Hematopoietic multipotent progenitor cell treated with erythropoietin and hydrocortisone succinate and interleukin-3 and kit ligand, for 4 days (in vitro differentiated cells): ENCODE measurements at regions not wholly inside any gene's neighbourhood (a gene's known extent, or its start where the extent isn't known, plus 50 kb on each side); places are given as distances from the start of the nearest gene placed in this dataset.
A peak's percentile ranks its signal among the peaks of the same experiment; 100 is the strongest.
"Not testable (repeated sequence)": the region's sequence is repeated elsewhere in the genome, so short reads cannot be mapped to it uniquely, and the experiment has no call there.

Source experiments
- DNase-seq: peaks from one replicate; pipeline ENCODE4 v3.0.0-alpha.2; 2015

- DNase-seq = no peak
Observed at GRCh38 chr2:142562900-142563299, 314.6 kb upstream of the KYNU start.

GRCh38 chr2:142561656-142562055, 315.8 kb upstream of the KYNU start:
- no peak for DNase-seq

DNA sequence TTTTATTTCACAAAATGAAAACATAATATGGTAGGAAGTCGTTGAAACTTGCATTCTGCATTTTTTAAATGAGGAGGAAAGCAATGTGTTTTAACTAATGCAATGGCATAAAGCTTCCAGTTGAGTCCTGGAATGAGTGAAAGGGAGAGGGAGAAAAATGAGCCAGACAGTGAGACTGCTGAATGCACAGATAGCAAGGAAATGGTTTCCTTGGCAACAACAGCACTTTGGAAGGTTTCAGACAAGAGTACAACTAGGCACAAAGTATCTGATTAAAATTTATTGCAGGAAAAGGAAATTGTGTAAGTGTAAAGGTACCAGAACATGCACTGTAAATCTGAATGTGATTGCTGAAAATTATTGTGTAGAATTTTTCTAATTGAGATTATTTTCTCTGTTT, 320.1 kb upstream of the KYNU start:
- peak; percentile 7 for DNase-seq

- DNase-seq = not testable (repeated sequence)
Observed at GRCh38 chr2:142545999-142546398, 331.5 kb upstream of the KYNU start.

GRCh38 chr2:142545036-142545435, 332.4 kb upstream of the KYNU start:
- no peak for DNase-seq

GRCh38 chr2:142544173-142544572, 333.3 kb upstream of the KYNU start:
- no peak for DNase-seq

- DNase-seq = no peak
Observed at GRCh38 chr2:142542431-142542910, 335.0 kb upstream of the KYNU start.

DNA sequence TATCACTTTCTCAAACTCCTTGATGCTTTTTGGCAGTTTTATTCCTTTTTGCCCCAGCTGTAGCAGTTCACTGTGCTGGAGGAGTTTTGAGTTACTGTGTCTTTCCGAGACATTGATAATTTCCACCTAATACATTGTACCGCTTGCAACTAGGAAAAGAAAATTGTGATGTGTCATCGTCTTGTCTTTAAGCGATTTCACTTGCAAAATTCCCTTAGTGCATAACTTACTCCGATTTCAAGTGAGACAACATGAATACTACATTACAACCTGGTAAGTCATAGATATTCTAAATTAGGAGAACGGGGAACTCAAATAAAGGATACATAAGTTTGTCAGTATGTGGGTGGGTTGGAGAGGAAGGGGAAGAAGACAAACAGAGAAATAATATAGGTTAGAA, 340.5 kb upstream of the KYNU start:
- no peak for DNase-seq

DNA sequence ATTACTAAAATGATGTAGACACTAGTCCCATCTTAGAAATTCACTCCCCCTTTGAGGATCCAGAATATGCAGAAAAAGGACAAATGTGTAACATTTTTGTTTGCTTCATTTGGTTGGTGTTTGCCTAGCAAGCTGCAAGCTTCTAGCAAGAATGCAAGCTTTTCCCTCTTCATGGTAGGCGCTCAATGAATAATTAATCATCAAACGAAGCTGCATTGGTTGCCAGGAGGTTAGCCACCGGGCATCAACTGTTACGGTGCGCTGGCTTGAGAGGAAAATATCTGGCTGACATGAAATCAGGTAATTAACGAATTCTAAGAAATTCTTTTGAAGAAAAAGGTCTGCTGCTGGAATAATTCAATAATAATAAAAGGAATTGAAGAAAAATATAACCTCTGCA, 341.0 kb upstream of the KYNU start:
- no peak for DNase-seq

DNA sequence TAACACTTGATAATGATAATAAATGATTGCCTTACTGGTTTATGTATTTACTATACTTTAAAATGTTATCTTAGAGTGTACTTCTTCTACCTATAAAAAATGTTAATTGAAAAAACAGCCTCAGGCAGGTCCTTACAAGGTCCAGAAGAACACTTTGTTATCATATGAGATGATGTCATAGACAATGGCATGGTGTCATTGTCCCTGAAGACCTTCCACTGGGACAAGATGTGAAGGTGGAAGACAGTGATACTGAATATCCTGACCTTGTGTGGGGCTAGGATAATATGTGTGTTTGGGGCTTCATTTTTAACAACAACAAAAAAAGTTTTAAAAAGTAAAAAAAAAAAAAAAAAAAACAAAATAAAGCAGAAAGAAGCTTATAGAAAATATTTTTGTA, 342.2 kb upstream of the KYNU start:
- DNase-seq = no peak

DNA sequence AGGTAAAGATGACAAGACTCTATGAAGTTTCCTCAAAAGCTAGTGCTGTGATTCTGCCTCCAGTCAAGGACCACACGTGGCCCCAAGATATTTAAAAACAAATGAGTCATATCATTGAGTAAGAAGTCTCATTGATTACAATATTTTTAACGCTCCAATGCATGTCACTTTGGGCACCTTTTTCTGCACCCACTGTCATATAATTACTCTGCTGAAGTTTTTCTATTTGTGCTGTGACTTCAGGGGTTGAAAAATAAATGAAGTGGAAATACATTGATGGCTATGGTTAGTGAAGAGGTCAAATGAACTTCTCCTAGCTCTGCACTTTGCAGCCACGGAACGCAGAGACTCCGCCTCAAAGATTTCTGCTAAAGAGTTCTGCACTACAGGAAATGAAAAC, 344.3 kb upstream of the KYNU start:
- no peak for DNase-seq

GRCh38 chr2:142531377-142531776, 346.1 kb upstream of the KYNU start:
- no peak for DNase-seq

- DNase-seq = no peak
Observed at GRCh38 chr2:142525720-142526119, 351.7 kb upstream of the KYNU start.

DNA sequence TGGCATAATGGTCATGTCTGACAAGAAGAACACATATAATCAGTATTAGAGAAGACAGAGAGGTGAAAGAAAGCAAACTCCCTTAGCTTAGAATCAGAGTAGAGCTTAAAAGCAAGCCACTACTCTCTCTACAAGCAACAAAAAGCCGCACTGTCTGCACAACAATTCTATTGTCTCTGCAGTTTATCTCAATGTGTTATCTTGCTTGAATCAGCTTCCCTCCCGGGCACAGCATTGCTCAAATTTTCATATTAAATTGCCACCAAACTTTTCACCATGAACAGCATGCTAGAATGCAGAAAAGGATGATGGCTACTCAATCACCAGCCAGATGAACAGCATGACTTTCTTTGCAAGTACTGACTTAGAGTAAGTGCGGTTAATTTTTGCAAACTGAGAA, 356.0 kb upstream of the KYNU start:
- DNase-seq = no peak

GRCh38 chr2:142515493-142515892, 362.0 kb upstream of the KYNU start:
- DNase-seq = no peak

DNA sequence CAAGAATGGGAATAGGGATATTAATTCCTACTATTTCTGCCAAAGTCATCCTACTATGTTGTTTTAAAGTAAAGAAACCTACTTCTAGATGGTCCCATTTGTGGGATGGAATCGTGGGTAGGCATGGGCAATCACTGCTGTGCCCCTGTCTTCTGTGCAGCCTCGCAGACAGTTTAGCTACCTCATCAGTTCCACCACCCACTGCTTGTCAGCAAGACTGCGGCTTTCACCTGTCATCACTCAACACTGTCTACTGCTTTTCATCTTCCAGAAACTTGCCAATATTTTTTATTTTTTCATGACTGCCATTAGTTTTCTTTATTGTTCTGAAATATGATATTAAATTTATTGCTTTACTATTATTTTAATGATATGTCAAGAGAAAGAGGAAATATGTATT, 368.1 kb upstream of the KYNU start:
- no peak for DNase-seq

DNA sequence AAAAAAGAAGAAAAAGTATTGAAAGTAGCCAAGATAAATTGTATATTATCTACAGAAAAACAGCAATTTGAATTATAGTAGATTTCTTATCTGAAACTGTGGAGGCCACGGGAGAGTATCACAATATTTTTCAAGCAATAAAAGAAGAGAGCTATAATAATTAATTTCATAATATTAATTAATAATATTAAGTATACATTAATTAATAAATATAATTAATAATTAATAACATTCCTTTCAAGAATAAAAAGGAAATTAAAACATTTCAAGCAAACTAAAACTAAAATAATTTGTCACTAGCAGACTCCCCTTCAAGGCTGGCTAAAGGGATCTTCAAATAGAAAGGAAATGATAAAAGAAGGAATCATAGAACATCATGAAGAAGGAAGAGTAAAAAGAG, 372.7 kb upstream of the KYNU start:
- no peak for DNase-seq

GRCh38 chr2:142502402-142502801, 371.6 kb upstream of the LRP1B start:
- no peak for DNase-seq

DNA sequence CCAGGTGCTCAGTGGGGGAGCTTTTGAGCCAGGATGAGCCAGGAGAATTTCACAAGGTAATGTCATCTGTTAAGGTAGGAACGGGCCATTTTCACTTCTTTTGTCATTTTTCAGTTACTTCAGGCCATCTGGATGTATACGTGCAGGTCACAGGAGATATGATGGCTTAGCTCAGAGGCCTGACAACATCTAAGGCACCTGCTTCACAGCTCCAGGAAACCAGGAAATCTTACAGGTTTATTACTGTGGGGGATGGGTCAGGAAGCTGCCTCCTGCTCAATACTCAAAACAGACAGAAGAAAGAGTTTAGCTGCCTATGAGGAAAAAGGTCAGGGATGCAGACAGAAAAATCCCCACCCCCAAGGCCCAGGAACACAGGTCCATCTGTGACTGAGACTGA, 364.3 kb upstream of the LRP1B start:
- no peak for DNase-seq

GRCh38 chr2:142489631-142490030, 358.8 kb upstream of the LRP1B start:
- DNase-seq = not testable (repeated sequence)

- DNase-seq = no peak
Observed at GRCh38 chr2:142484111-142484510, 353.3 kb upstream of the LRP1B start.

DNA sequence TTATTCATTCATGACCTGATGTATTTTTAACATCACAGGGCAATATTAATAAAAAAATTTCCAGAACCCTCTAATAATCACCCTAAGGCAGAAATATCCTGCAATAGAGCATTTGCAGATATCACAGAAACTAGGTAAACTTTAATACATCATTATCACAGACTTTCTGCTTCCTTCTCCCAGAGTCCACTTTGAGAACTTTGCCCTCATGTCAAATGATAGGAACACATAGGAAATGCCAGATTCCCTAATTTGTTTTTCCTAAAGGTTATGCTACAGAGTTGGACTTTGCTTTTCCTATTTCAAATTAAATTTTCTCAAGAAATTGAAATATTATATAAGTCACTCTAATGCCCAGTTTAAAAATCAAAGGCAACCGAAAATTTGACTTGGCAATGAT, 352.8 kb upstream of the LRP1B start:
- DNase-seq = no peak

DNA sequence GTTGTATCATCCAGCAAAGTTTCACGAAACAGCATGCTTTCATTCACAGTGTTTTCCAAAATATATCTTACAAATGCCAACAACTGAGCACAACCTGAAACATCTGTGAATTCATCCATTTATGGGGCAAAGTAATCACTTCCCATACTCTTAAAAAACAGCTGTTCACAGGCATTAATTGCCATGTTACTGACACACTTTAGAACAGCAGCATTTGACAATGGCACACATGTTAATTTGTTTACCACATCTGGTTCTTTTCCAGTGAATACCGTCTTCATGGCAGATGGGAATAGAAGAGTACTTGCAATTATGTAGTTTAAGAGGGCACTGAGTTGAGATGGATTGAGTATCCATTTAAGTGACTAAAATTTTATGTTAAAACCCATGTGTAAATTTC, 347.4 kb upstream of the LRP1B start:
- no peak for DNase-seq

DNA sequence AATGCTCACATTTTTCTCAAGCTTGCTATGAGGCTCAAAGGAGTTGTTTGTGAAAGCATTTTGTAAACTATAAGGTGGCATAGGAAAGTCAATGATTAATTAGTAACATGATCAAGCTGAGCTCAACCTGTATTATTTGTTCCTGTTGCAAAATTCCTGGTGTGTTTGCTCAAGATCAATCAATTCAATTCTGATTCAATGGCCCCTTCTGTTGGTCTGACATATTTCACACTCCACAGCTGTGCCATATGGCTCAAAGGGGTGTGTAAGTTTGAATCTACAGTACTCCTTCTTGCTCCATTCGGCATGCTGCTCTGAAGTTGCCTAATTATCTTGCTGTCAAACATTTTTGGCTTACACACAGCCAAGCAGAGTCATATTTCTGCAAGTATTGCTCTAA, 341.6 kb upstream of the LRP1B start:
- DNase-seq = no peak

GRCh38 chr2:142467321-142467720, 336.5 kb upstream of the LRP1B start:
- DNase-seq = no peak

DNA sequence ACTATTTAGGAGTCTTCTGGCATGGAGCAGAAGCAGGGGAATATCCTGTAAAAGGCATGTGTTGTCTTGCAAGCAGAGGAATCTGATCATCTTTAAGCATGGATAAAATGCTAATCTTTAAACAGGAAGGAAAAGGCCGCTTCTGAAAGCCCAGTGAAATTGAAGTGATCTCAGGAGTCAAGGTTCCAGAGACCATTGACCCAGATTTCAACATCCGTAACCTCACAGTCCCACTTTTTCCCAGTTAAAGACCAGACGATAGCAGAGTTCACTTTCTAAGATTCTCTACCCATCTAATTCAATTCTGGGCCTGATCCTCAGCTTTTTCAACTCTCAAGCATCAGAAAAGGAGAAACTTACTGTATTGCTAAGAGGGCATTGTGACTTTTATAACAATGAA, 332.2 kb upstream of the LRP1B start:
- DNase-seq = no peak
